ENCODE measurements at regions not wholly inside any gene's neighbourhood (a gene's known extent, or its start where the extent isn't known, plus 50 kb on each side); places are given as distances from the start of the nearest gene placed in this dataset.

GRCh38 chr3:88811096-88811495, 296.3 kb upstream of the EPHA3 start:
- TF ChIP-seq POLR2A (IDR thresholded peaks at IDR 0.05) (no peak), CTCF (IDR thresholded peaks at IDR 0.05) (no peak), POLR2AphosphoS5 (IDR thresholded peaks at IDR 0.05) (no peak), EP300 (IDR thresholded peaks at IDR 0.05) (no peak)

All from upper lobe of left lung (tissue), 4 donors.